ENCODE measurements at regions not wholly inside any gene's neighbourhood (a gene's known extent, or its start where the extent isn't known, plus 50 kb on each side); places are given as distances from the start of the nearest gene placed in this dataset.

- DNase-seq (ENCODE audit: low spot score in 2 of 2): no peak
- TF ChIP-seq CTCF (IDR thresholded peaks at IDR 0.05) (no peak), POLR2A (IDR thresholded peaks at IDR 0.05) (no peak), EP300 (IDR thresholded peaks at IDR 0.05) (no peak)
- Histone ChIP-seq H3K27ac (no peak overlapping the region), H3K36me3 (no peaks in the 10 kb centered on the region), H3K27me3 (no peaks in the 10 kb centered on the region), H3K9me3 (peaks cover 0 to 29% (median 4%) of the 10 kb centered on the region in 4 donors), H3K4me1 (no peaks in the 10 kb centered on the region), H3K4me3 (no peak overlapping the region)
- 78 to 82% methylated on average over 1 of the region's 1 CpG for WGBS, 2 donors
Observed at GRCh38 chr1:88039240-88039639, 644.8 kb upstream of the PKN2 start.

- Histone ChIP-seq H3K27me3 (no peaks in the 10 kb centered on the region), H3K9me3 (peaks cover 0 to 23% (median 4%) of the 10 kb centered on the region in 4 donors), H3K4me3 (no peak overlapping the region), H3K4me1 (no peaks in the 10 kb centered on the region), H3K27ac (no peak overlapping the region), H3K36me3 (no peaks in the 10 kb centered on the region)
- DNase-seq (ENCODE audit: low spot score in 2 of 2): no peak
- TF ChIP-seq CTCF (IDR thresholded peaks at IDR 0.05) (no peak), EP300 (IDR thresholded peaks at IDR 0.05) (no peak), POLR2A (IDR thresholded peaks at IDR 0.05) (no peak)
Observed at GRCh38 chr1:88043834-88044233, 640.2 kb upstream of the PKN2 start.

GRCh38 chr1:88052167-88052566, 631.9 kb upstream of the PKN2 start:
- WGBS, 2 donors: 79 to 85% methylated on average over 1 of the region's 1 CpG
- TF ChIP-seq EP300 (IDR thresholded peaks at IDR 0.05) (no peak), POLR2A (IDR thresholded peaks at IDR 0.05) (no peak), CTCF (IDR thresholded peaks at IDR 0.05) (no peak)
- H3K36me3 ChIP-seq: no peaks in the 10 kb centered on the region

GRCh38 chr1:88053065-88053464, 631.0 kb upstream of the PKN2 start:
- no peak for DNase-seq (ENCODE audit: low spot score in 2 of 2)

More at GRCh38 chr1:88052167-88052566, 631.9 kb upstream of the PKN2 start:
- H3K27ac ChIP-seq: no peak overlapping the region
- no peaks in the 10 kb centered on the region for H3K27me3 ChIP-seq
- no peak for DNase-seq (ENCODE audit: low spot score in 2 of 2)
- H3K9me3 ChIP-seq: no peaks in the 10 kb centered on the region
- H3K4me1 ChIP-seq: no peaks in the 10 kb centered on the region
- no peak overlapping the region for H3K4me3 ChIP-seq

GRCh38 chr1:88056881-88057280, 627.2 kb upstream of the PKN2 start:
- WGBS, 2 donors: 66 to 68% methylated on average over 3 of the region's 3 CpGs
- Histone ChIP-seq H3K4me3 (no peak overlapping the region), H3K27me3 (no peaks in the 10 kb centered on the region), H3K4me1 (no peaks in the 10 kb centered on the region), H3K27ac (no peak overlapping the region), H3K36me3 (no peaks in the 10 kb centered on the region), H3K9me3 (no peaks in the 10 kb centered on the region)
- no peak for DNase-seq (ENCODE audit: low spot score in 2 of 2)
- TF ChIP-seq EP300 (IDR thresholded peaks at IDR 0.05) (no peak), POLR2A (IDR thresholded peaks at IDR 0.05) (no peak), CTCF (IDR thresholded peaks at IDR 0.05) (no peak)

More at GRCh38 chr1:88053065-88053464, 631.0 kb upstream of the PKN2 start:
- H3K4me3 ChIP-seq: no peak overlapping the region
- H3K9me3 ChIP-seq: no peaks in the 10 kb centered on the region
- no peaks in the 10 kb centered on the region for H3K27me3 ChIP-seq
- H3K27ac ChIP-seq: no peak overlapping the region
- no peak for TF ChIP-seq POLR2A (IDR thresholded peaks at IDR 0.05)
- TF ChIP-seq CTCF (IDR thresholded peaks at IDR 0.05): no peak
- no peak for TF ChIP-seq EP300 (IDR thresholded peaks at IDR 0.05)
- no peaks in the 10 kb centered on the region for H3K4me1 ChIP-seq
- 91 to 93% methylated on average over 2 of the region's 2 CpGs for WGBS, 2 donors
- no peaks in the 10 kb centered on the region for H3K36me3 ChIP-seq
